BLaER1 (cell line): ENCODE measurements at regions not wholly inside any gene's neighbourhood (a gene's known extent, or its start where the extent isn't known, plus 50 kb on each side); places are given as distances from the start of the nearest gene placed in this dataset.
A peak's percentile ranks its signal among the peaks of the same experiment; 100 is the strongest.

Source experiments
- H3K27ac ChIP-seq: shearing (Covaris generic); formaldehyde crosslinking; 2 replicates; pipeline ENCODE4 v1.8.1; 2022
- H3K27me3 ChIP-seq: shearing (Covaris generic); formaldehyde crosslinking; 2 replicates; pipeline ENCODE4 v1.8.1; 2022
- H3K36me3 ChIP-seq: shearing (Covaris generic); formaldehyde crosslinking; 2 replicates; pipeline ENCODE4 v1.8.1; 2022
- H3K4me1 ChIP-seq: shearing (Covaris generic); formaldehyde crosslinking; 2 replicates; pipeline ENCODE4 v1.8.1; 2022
- H3K4me2 ChIP-seq: shearing (Covaris generic); formaldehyde crosslinking; 2 replicates; pipeline ENCODE4 v1.8.1; 2022
- H3K4me3 ChIP-seq: shearing (Covaris generic); formaldehyde crosslinking; 2 replicates; pipeline ENCODE4 v1.8.1; 2022
- H3K9ac ChIP-seq: shearing (Covaris generic); formaldehyde crosslinking; 2 replicates; pipeline ENCODE4 v1.8.1; 2022
- H3K9me3 ChIP-seq: shearing (Covaris generic); formaldehyde crosslinking; 2 replicates; pipeline ENCODE4 v1.8.1; 2022
- H4K20me1 ChIP-seq: shearing (Covaris generic); formaldehyde crosslinking; 2 replicates; pipeline ENCODE4 v1.8.1; 2022
- Cebpa-rat ChIP-seq: shearing (Covaris generic); IDR thresholded peaks from 2 replicates; pipeline ENCODE4 v1.8.1; 2022

DNA sequence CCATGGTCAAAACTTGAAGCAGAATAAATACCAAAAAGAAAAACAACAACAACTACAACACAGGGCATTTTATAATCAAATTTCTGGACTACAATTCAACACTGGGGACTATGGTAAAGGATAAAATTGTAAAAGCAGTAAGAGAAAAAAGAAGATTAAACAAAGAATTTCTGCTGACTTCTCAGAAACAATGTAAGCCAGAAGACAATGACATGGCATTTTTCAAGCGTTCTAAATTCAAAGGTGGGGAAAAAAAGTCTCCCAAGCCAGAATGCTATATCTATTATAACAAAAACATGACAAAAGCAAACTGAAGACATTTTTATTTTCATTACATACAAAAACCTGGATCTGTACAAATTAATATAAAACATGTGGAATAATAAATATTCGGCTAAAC is 433.1 kb downstream of the NPHP4 start:
- H3K4me2 ChIP-seq, result no peak overlapping the region
- H3K36me3 ChIP-seq, result no peaks in the 10 kb centered on the region
- H3K4me1 ChIP-seq, result no peaks in the 10 kb centered on the region
- no peaks in the 10 kb centered on the region for H4K20me1 ChIP-seq
- no peaks in the 10 kb centered on the region for H3K27me3 ChIP-seq
- no peak overlapping the region for H3K9ac ChIP-seq
- no peak for TF ChIP-seq Cebpa-rat
- peaks cover 25% of the 10 kb centered on the region for H3K9me3 ChIP-seq
- H3K4me3 ChIP-seq, result no peak overlapping the region
- no peak overlapping the region for H3K27ac ChIP-seq

DNA sequence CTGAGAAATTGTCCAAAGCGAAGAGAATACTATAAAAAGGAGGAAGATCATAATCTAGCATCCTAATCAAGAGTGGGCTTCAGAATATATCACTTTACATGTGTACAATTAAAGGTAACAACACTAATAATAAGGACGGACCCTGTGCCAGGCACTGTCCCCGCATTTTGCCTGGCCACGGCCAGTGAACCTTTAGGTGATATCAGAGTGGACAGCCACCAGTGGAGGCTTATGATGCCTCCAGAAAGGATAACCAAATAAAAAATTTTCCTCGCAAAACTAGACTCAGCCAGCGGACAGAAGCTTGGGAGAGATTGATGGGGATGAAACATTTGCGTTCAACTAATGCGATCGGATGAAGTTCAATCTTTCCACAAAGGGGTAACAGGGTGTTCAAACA is 436.4 kb downstream of the NPHP4 start:
- Histone ChIP-seq H3K9me3 (peaks cover 26% of the 10 kb centered on the region), H3K36me3 (no peaks in the 10 kb centered on the region), H3K27ac (no peak overlapping the region), H3K4me1 (peaks cover 9% of the 10 kb centered on the region), H3K4me3 (no peak overlapping the region), H4K20me1 (no peaks in the 10 kb centered on the region), H3K4me2 (no peak overlapping the region), H3K9ac (no peak overlapping the region), H3K27me3 (no peaks in the 10 kb centered on the region)
- no peak for TF ChIP-seq Cebpa-rat

DNA sequence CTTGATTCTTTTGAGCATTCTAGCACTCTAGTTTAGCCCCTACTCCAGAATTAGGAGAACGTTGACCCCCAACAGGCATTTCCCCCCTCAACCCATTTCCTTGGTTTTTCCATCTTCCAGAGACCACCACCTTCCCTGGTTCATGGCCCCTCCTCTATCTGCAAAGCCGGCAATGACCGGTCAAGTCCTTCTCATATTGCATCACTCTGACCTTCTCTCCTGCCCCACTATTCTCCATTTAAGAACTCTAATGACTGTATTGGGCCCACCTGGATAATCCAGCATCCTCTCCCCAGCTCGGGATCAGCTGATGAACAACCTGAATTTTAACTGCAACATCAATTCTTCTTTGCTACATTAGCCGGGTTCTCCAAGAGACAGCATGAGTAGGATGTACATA is 437.4 kb downstream of the NPHP4 start:
- H3K4me2 ChIP-seq, result no peak overlapping the region
- H3K27ac ChIP-seq, result no peak overlapping the region
- H3K9me3 ChIP-seq, result peaks cover 24% of the 10 kb centered on the region
- H3K4me1 ChIP-seq, result peaks cover 9% of the 10 kb centered on the region
- H4K20me1 ChIP-seq, result no peaks in the 10 kb centered on the region
- no peaks in the 10 kb centered on the region for H3K36me3 ChIP-seq
- H3K4me3 ChIP-seq, result no peak overlapping the region
- H3K27me3 ChIP-seq, result no peaks in the 10 kb centered on the region
- no peak overlapping the region for H3K9ac ChIP-seq
- TF ChIP-seq Cebpa-rat, result no peak

DNA sequence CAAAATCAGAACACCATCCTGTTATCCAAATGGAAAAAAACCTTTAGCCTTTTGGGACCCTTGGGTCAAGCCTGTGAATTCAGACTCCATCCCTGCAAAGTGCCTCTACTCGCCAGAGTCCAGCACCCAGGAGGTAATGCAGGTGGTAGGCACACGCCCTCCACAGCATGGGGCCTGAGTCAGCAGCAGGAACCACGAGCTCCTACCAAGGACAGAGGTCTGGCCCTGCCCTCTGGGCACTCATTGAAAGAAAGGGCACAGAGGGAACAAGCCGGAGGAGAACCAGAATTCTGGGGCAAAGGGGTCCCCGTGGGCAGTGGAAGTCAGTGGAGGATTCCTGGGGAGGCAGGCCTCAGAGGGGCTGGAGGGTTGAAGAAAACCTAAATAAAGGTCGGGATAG is 438.1 kb downstream of the NPHP4 start:
- H3K36me3 ChIP-seq, result no peaks in the 10 kb centered on the region
- H3K9ac ChIP-seq, result no peak overlapping the region
- no peak overlapping the region for H3K27ac ChIP-seq
- H3K4me2 ChIP-seq, result no peak overlapping the region
- no peaks in the 10 kb centered on the region for H3K27me3 ChIP-seq
- peaks cover 9% of the 10 kb centered on the region for H3K4me1 ChIP-seq
- TF ChIP-seq Cebpa-rat, result no peak
- peaks cover 21% of the 10 kb centered on the region for H3K9me3 ChIP-seq
- no peak overlapping the region for H3K4me3 ChIP-seq
- no peaks in the 10 kb centered on the region for H4K20me1 ChIP-seq

DNA sequence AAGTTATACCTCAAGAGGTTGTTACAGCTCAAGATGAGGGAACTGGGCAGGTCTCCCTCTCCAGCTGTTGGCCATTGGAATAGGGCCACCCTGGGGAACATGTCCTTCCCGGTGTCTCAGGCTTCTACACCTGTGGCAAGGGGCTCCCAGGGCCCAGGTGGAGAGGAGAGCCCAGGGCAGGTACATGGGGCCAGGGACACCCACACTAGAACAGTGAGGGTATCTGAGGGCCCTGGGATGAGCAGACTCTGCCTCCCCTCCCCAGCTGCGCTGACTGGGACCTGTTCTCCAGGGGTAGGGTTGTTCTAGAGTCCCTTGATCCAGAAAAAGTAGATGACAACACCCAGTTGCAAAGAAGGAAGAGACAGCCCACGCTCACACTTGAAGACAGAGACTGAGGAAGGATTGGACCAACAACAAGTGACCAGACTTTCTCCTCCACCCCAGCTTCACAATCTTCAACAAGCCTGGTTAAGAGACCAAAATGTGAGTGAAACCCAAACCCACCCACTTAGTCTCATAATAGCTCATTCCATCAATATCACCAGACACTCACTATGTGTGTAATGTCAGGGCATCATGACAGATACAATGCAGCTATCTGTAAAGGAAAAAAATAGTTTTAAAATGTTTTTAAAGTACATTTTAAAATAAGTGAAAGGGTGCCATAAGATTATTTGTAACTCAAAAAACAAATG is 439.3 kb downstream of the NPHP4 start:
- Histone ChIP-seq H3K4me3 (no peak overlapping the region), H3K27ac (no peak overlapping the region), H4K20me1 (no peaks in the 10 kb centered on the region), H3K4me1 (peaks cover 9% of the 10 kb centered on the region), H3K36me3 (no peaks in the 10 kb centered on the region), H3K27me3 (no peaks in the 10 kb centered on the region), H3K4me2 (no peak overlapping the region), H3K9ac (no peak overlapping the region), H3K9me3 (peaks cover 10% of the 10 kb centered on the region)
- no peak for TF ChIP-seq Cebpa-rat

DNA sequence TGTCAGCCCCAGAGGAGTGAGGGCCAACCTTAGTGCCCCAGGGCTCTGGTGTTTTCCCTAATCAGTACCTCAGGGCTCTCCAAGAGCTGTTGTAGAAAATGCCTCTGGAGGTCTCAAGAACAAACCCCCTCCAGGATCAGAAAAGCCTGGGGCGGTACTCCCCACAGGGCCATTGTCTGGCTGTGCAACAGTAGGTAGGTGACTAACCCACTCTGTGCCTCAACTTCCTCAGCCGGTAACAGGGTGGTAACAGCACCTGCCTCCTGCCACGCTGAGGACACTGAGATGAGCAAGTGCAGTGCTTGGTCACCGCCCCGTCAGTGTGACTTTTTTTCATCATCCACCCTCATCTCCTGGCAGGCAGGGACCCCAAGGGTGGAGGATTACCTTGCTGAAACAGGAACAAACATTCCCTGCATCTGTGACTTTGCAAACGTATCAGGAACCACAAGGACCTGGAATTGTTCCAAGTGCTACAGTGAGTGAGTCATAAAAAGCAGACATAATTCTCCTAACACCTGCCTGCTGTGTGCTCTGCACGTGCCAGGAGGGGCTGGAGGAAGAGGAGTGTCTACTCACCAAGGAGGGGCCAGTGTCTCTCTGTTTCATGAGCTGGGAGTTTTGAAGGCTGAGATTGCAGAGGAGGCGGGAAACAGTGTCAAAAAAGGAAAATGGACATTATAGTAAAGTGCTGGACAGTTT is 440.8 kb downstream of the NPHP4 start:
- peaks cover 9% of the 10 kb centered on the region for H3K4me1 ChIP-seq
- H3K36me3 ChIP-seq, result no peaks in the 10 kb centered on the region
- peaks cover 8% of the 10 kb centered on the region; the same call in 1 of the 2 replicates for H3K9me3 ChIP-seq
- H3K9ac ChIP-seq, result no peak overlapping the region
- no peak overlapping the region for H3K27ac ChIP-seq
- H3K27me3 ChIP-seq, result no peaks in the 10 kb centered on the region
- no peaks in the 10 kb centered on the region for H4K20me1 ChIP-seq
- H3K4me2 ChIP-seq, result peak overlapping the region; percentile 25; the same call in 1 of the 2 replicates
- no peak overlapping the region for H3K4me3 ChIP-seq
- no peak for TF ChIP-seq Cebpa-rat

DNA sequence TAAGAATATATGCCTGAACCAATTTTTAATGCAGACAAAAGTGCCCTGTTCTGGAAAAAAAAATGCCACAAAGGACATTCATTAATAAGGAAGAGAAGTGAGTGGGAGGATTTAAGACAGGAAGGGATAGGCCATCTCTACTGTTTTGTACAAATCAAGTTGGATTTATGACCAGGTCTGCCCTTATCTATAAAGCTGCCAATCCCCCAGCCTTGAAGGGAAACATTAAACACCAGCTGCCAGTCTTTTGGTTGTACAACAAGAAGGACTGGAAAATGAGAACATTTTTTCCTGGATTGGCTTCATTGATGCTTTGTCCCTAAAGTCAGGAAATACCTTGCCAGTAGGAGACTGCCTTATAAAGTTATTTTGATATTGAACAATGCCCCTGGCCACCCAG is 444.0 kb downstream of the NPHP4 start:
- no peak for TF ChIP-seq Cebpa-rat
- no peaks in the 10 kb centered on the region for H4K20me1 ChIP-seq
- no peak overlapping the region for H3K4me3 ChIP-seq
- no peaks in the 10 kb centered on the region for H3K36me3 ChIP-seq
- H3K27me3 ChIP-seq, result no peaks in the 10 kb centered on the region
- peaks cover 9% of the 10 kb centered on the region for H3K4me1 ChIP-seq
- H3K9ac ChIP-seq, result no peak overlapping the region
- no peak overlapping the region for H3K27ac ChIP-seq
- H3K4me2 ChIP-seq, result no peak overlapping the region
- H3K9me3 ChIP-seq, result no peaks in the 10 kb centered on the region; the same call in 1 of the 2 replicates

DNA sequence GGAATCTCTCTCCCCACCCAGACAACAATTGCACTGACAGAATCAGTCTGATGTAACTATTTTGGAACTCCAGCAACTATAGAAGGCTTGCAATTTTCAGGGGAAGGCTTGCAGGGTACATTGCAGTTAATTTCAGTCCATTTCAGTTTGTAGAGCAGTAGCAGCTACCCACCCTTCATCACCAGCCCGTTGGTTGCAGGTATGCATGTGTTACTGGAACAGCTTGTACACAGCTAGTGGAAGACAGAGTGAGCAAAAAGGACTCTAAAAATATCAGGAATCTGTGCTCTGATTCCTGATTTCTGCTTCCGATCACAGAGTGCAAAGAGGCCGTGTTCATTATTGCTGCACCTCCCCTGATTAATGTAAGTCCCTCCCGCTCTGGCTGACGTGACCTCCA is 449.0 kb downstream of the NPHP4 start:
- no peak for TF ChIP-seq Cebpa-rat

DNA sequence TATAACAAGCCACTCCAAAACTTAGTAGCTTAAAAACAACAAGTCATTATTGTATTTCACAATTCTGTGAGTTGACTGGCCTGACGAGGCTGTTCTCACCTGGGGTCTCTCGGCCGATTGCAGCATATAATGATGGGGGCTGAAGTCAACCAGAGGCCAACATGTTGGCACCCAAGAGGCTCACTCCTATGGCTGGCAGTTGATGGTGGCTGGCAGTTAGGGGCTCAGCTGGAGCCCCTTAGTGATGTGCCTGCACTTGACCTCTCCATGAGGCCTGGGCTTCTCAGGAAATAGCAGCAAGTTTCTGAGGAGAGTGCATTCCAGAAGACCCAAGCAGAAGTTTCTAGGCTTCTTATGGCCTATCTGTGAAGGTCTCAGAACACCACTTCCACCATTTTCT is 459.4 kb downstream of the NPHP4 start:
- H3K4me1 ChIP-seq, result peaks cover 4% of the 10 kb centered on the region; the same call in 1 of the 2 replicates
- no peaks in the 10 kb centered on the region for H3K27me3 ChIP-seq
- H4K20me1 ChIP-seq, result no peaks in the 10 kb centered on the region
- H3K4me3 ChIP-seq, result no peak overlapping the region
- no peak overlapping the region for H3K9ac ChIP-seq
- no peak overlapping the region for H3K27ac ChIP-seq
- no peaks in the 10 kb centered on the region for H3K36me3 ChIP-seq
- H3K9me3 ChIP-seq, result peaks cover 13% of the 10 kb centered on the region
- no peak overlapping the region for H3K4me2 ChIP-seq
- TF ChIP-seq Cebpa-rat, result no peak

More for the DNA sequence above, 449.0 kb downstream of the NPHP4 start:
- H3K4me3 ChIP-seq, result no peak overlapping the region
- no peaks in the 10 kb centered on the region for H3K36me3 ChIP-seq
- H3K4me1 ChIP-seq, result no peaks in the 10 kb centered on the region
- H4K20me1 ChIP-seq, result no peaks in the 10 kb centered on the region
- no peaks in the 10 kb centered on the region for H3K27me3 ChIP-seq
- no peak overlapping the region for H3K27ac ChIP-seq
- H3K4me2 ChIP-seq, result no peak overlapping the region
- no peak overlapping the region for H3K9ac ChIP-seq
- H3K9me3 ChIP-seq, result no peaks in the 10 kb centered on the region

DNA sequence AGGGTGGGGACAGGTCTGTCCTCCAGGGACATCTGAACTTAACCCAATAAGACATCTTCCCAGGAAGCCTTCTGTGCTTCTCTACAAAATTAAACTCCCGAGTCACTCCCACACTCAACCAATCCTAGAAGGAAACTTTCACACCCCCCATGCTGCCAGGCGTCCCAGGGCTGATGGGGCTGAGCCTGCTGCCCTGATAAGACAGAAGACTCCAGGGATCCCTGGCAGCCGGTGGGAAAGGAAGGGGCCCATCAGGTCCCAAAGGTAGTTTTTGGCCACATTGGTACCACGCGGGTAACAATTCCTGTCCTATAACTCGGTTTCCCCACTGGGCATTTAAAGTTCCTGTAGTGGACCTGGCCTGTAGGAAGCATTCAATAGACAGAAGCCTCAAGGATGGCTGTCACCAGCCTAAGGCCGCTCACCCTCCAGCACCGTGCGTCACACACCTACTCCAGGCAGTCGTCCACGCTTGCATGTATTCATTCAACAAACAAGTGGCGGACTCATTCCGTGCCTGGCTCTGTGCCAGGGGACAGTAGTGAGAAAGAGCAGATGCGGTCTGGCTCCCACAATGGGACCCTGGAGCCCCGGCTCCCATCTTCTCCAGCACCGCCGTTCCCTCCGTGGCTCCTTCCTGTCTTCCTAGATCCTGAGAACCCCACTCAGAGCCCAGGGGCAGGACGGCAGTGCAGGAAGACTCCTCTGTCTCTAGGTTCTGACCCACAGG is 465.2 kb downstream of the NPHP4 start:
- H4K20me1 ChIP-seq, result no peaks in the 10 kb centered on the region
- 0 out of 2 replicates have a peak overlapping the region, but pooled peaks have one; percentile 23 for H3K27ac ChIP-seq
- no peak overlapping the region for H3K4me3 ChIP-seq
- H3K27me3 ChIP-seq, result no peaks in the 10 kb centered on the region
- H3K9me3 ChIP-seq, result peaks cover 13% of the 10 kb centered on the region
- no peaks in the 10 kb centered on the region for H3K36me3 ChIP-seq
- H3K9ac ChIP-seq, result no peak overlapping the region
- no peak for TF ChIP-seq Cebpa-rat
- H3K4me1 ChIP-seq, result peaks cover 52% of the 10 kb centered on the region
- H3K4me2 ChIP-seq, result peak overlapping the region; percentile 75
